MM.1S (cell line): ENCODE measurements at regions not wholly inside any gene's neighbourhood (a gene's known extent, or its start where the extent isn't known, plus 50 kb on each side); places are given as distances from the start of the nearest gene placed in this dataset.

Source experiments
- DNase-seq: peaks from one replicate; pipeline ENCODE4 v3.0.0-alpha.2; 2015
- H2AFZ ChIP-seq: fragments of 300-600 bp; sonication (generic); 2 replicates; pipeline ENCODE4 v1.6.0; 2016; ENCODE audit warnings: antibody characterized with exemption, low read length
- H3F3A ChIP-seq: fragments of 300-600 bp; sonication (generic); 2 replicates; pipeline ENCODE4 v1.6.1; 2016; ENCODE audit warnings: mild to moderate bottlenecking, antibody characterized with exemption, low read length, moderate library complexity, mixed read lengths; ENCODE audit not compliant: insufficient read depth
- H3K27ac ChIP-seq: fragments of 300-600 bp; sonication (generic); 2 replicates; pipeline ENCODE4 v1.5.1; 2016; ENCODE audit warnings: mild to moderate bottlenecking, low read length
- H3K27me3 ChIP-seq: fragments of 300-600 bp; sonication (generic); replicated peaks from 2 replicates; pipeline ENCODE4 v1.6.0; 2016; ENCODE audit warnings: low read length; ENCODE audit not compliant: insufficient read depth
- H3K36me3 ChIP-seq: fragments of 300-600 bp; sonication (generic); replicated peaks from 2 replicates; pipeline ENCODE4 v1.6.1; 2016; ENCODE audit warnings: mild to moderate bottlenecking, low read length, mixed read lengths; ENCODE audit not compliant: insufficient read depth
- H3K4me1 ChIP-seq: fragments of 300-600 bp; sonication (generic); 2 replicates; pipeline ENCODE4 v1.6.1; 2016; ENCODE audit warnings: low read length, mixed read lengths
- H3K4me2 ChIP-seq: fragments of 300-600 bp; sonication (generic); 2 replicates; pipeline ENCODE4 v1.6.0; 2016; ENCODE audit warnings: low read depth, low read length
- H3K4me3 ChIP-seq: fragments of 300-600 bp; sonication (generic); 2 replicates; pipeline ENCODE4 v1.5.1; 2016; ENCODE audit warnings: low read length, mixed read lengths
- H3K79me2 ChIP-seq: fragments of 300-600 bp; sonication (generic); 2 replicates; pipeline ENCODE4 v1.6.1; 2016; ENCODE audit warnings: mixed run types, low read length, mixed read lengths
- H3K9ac ChIP-seq: fragments of 300-600 bp; sonication (generic); 2 replicates; pipeline ENCODE4 v1.6.1; 2016; ENCODE audit warnings: low read length, mixed read lengths
- H3K9me2 ChIP-seq: fragments of 300-600 bp; sonication (generic); replicated peaks from 2 replicates; pipeline ENCODE4 v1.6.1; 2016; ENCODE audit warnings: mild to moderate bottlenecking, low read length, mixed read lengths; ENCODE audit not compliant: insufficient read depth
- H3K9me3 ChIP-seq: fragments of 300-600 bp; sonication (generic); replicated peaks from 2 replicates; pipeline ENCODE4 v1.6.1; 2016; ENCODE audit warnings: mild to moderate bottlenecking, low read length, mixed read lengths; ENCODE audit not compliant: insufficient read depth
- H4K20me1 ChIP-seq: fragments of 300-600 bp; sonication (generic); 2 replicates; pipeline ENCODE4 v1.6.1; 2016; ENCODE audit warnings: mild to moderate bottlenecking, low read length, moderate library complexity, mixed read lengths; ENCODE audit not compliant: insufficient read depth
- CTCF ChIP-seq: fragments of 300-600 bp; sonication (generic); IDR thresholded peaks from 2 replicates; pipeline ENCODE4 v1.5.1; 2016; ENCODE audit warnings: antibody characterized with exemption, low read length, mixed read lengths
- EZH2 ChIP-seq: fragments of 300-600 bp; sonication (generic); optimal IDR thresholded peaks from 2 replicates; pipeline ENCODE3; 2017; ENCODE audit warnings: low read depth, mild to moderate bottlenecking, antibody characterized with exemption, low read length, mixed read lengths
- EZH2phosphoT487 ChIP-seq: fragments of 300-600 bp; sonication (generic); IDR thresholded peaks from 2 replicates; pipeline ENCODE4 v1.6.1; 2018; ENCODE audit warnings: antibody characterized with exemption, low read length

GRCh38 chr3:40598962-40599361, 74.2 kb downstream of the ZNF621 start:
- DNase-seq, result no peak
- no peak for TF ChIP-seq CTCF
- no peak for TF ChIP-seq EZH2
- no peak for TF ChIP-seq EZH2phosphoT487
- no peaks in the 10 kb centered on the region for H3K36me3 ChIP-seq

DNA sequence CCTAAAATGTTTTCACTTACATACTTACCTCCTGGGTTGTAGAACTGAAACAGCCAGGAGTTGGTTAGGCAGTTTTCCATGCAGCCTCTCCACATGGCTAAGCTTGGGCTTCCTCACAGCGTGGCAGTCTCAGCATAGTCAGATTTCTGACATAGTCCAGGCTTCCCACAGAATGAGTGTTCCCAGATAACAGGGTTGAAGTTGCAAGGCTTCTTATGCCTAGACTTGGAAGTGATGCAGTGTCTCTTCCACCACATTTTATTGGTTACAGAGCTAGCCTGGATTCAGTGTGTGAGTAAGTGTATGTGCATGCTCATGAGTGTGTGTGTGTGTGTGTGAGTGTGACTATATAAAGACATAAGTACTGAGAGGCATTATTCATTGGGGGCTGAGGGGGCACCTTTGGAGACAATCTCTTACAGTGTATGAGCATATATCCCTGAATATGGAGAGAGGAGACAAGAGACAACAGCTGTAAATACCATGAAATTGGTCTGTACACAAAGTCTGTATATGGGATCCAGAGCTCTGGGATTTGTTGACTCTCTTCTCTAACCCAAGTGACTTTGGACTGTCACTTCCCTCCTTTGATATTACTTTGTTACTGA, 78.1 kb downstream of the ZNF621 start:
- no peak for TF ChIP-seq EZH2phosphoT487
- no peak for TF ChIP-seq EZH2
- no peak for TF ChIP-seq CTCF
- H3K4me3 ChIP-seq, result no peak overlapping the region
- no peaks in the 10 kb centered on the region for H3K27me3 ChIP-seq
- no peaks in the 10 kb centered on the region for H3K9me3 ChIP-seq
- no peak for DNase-seq
- no peaks in the 10 kb centered on the region for H4K20me1 ChIP-seq
- no peaks in the 10 kb centered on the region for H3F3A ChIP-seq
- no peaks in the 10 kb centered on the region for H3K4me1 ChIP-seq
- no peaks in the 10 kb centered on the region for H3K79me2 ChIP-seq
- no peak overlapping the region for H3K27ac ChIP-seq
- no peak overlapping the region for H2AFZ ChIP-seq
- H3K9me2 ChIP-seq, result no peaks in the 10 kb centered on the region; the same call in 1 of the 2 replicates
- no peak overlapping the region for H3K4me2 ChIP-seq
- H3K9ac ChIP-seq, result no peak overlapping the region
- H3K36me3 ChIP-seq, result no peaks in the 10 kb centered on the region

More at GRCh38 chr3:40598962-40599361, 74.2 kb downstream of the ZNF621 start:
- no peaks in the 10 kb centered on the region for H4K20me1 ChIP-seq
- H3K27ac ChIP-seq, result no peak overlapping the region
- H3K27me3 ChIP-seq, result no peaks in the 10 kb centered on the region
- H3K9me3 ChIP-seq, result no peaks in the 10 kb centered on the region
- H3K79me2 ChIP-seq, result no peaks in the 10 kb centered on the region
- no peaks in the 10 kb centered on the region; the same call in 1 of the 2 replicates for H3K9me2 ChIP-seq
- no peak overlapping the region for H2AFZ ChIP-seq
- no peak overlapping the region for H3K4me3 ChIP-seq
- H3F3A ChIP-seq, result no peaks in the 10 kb centered on the region
- H3K9ac ChIP-seq, result no peak overlapping the region
- H3K4me1 ChIP-seq, result no peaks in the 10 kb centered on the region
- H3K4me2 ChIP-seq, result no peak overlapping the region

DNA sequence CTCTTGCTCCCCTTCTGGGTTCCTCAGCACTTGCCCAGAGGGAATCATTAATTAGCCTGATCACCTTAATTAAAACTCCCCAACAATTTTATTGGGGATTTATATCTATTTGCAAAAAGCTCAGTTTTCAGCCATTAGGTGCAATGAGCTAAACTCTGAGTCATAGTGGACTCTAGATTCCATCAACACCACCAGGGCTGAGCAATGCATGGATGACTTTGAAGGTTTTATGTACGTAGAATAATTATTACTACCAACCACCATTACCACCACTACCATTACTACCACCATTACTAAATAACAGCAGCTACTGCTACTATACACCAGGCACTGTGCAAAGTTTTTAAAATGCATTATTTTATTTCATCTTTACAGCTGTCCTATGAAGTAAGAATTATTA, 81.2 kb downstream of the ZNF621 start:
- Histone ChIP-seq H3K9ac (no peak overlapping the region), H3K4me1 (no peaks in the 10 kb centered on the region), H3K27me3 (no peaks in the 10 kb centered on the region), H3K4me2 (no peak overlapping the region), H3K4me3 (no peak overlapping the region), H3F3A (no peaks in the 10 kb centered on the region), H2AFZ (no peak overlapping the region), H4K20me1 (no peaks in the 10 kb centered on the region), H3K9me2 (no peaks in the 10 kb centered on the region; the same call in 1 of the 2 replicates), H3K27ac (no peak overlapping the region), H3K79me2 (no peaks in the 10 kb centered on the region), H3K36me3 (no peaks in the 10 kb centered on the region), H3K9me3 (no peaks in the 10 kb centered on the region)
- DNase-seq, result no peak
- no peak for TF ChIP-seq CTCF
- TF ChIP-seq EZH2, result no peak
- TF ChIP-seq EZH2phosphoT487, result no peak
